ENCODE measurements at regions not wholly inside any gene's neighbourhood (a gene's known extent, or its start where the extent isn't known, plus 50 kb on each side); places are given as distances from the start of the nearest gene placed in this dataset.

GRCh38 chr4:13930155-13930554 lies 302.6 kb upstream of the BOD1L1 start:
- H3K4me1 Mint-ChIP-seq = no peaks in the 10 kb centered on the region
- ATAC-seq (replicated peaks) = no peak

GRCh38 chr4:13933191-13933590 lies 305.7 kb upstream of the BOD1L1 start:
- Mint-ChIP-seq H3K27ac (no peak overlapping the region), H3K36me3 (ENCODE audit: low read depth) (no peaks in the 10 kb centered on the region), H3K27me3 (peaks cover 8% of the 10 kb centered on the region), H3K4me3 (no peak overlapping the region), H3K4me1 (no peaks in the 10 kb centered on the region), H3K9me3 (no peaks in the 10 kb centered on the region)
- ATAC-seq (replicated peaks) = no peak

More at GRCh38 chr4:13930155-13930554, 302.6 kb upstream of the BOD1L1 start:
- H3K4me3 Mint-ChIP-seq = no peak overlapping the region
- H3K9me3 Mint-ChIP-seq = no peaks in the 10 kb centered on the region
- H3K27me3 Mint-ChIP-seq = peaks cover 8% of the 10 kb centered on the region
- no peaks in the 10 kb centered on the region for H3K36me3 Mint-ChIP-seq (ENCODE audit: low read depth)
- H3K27ac Mint-ChIP-seq = no peak overlapping the region

- H3K9me3 Mint-ChIP-seq = no peaks in the 10 kb centered on the region
- H3K27ac Mint-ChIP-seq = no peak overlapping the region
- H3K27me3 Mint-ChIP-seq = no peaks in the 10 kb centered on the region
- ATAC-seq (replicated peaks) = no peak
- no peaks in the 10 kb centered on the region for H3K4me1 Mint-ChIP-seq
- H3K36me3 Mint-ChIP-seq (ENCODE audit: low read depth) = no peaks in the 10 kb centered on the region
- no peak overlapping the region for H3K4me3 Mint-ChIP-seq
Measured at GRCh38 chr4:13938299-13938698, 310.8 kb upstream of the BOD1L1 start.

- Mint-ChIP-seq H3K27ac (no peak overlapping the region), H3K4me1 (no peaks in the 10 kb centered on the region), H3K9me3 (no peaks in the 10 kb centered on the region), H3K27me3 (no peaks in the 10 kb centered on the region), H3K4me3 (no peak overlapping the region), H3K36me3 (ENCODE audit: low read depth) (no peaks in the 10 kb centered on the region)
- ATAC-seq (replicated peaks) = no peak
Measured at GRCh38 chr4:13940921-13941320, 313.4 kb upstream of the BOD1L1 start.

- Mint-ChIP-seq H3K4me1 (no peaks in the 10 kb centered on the region), H3K9me3 (no peaks in the 10 kb centered on the region), H3K4me3 (no peak overlapping the region), H3K36me3 (ENCODE audit: low read depth) (no peaks in the 10 kb centered on the region), H3K27me3 (no peaks in the 10 kb centered on the region), H3K27ac (no peak overlapping the region)
- no peak for ATAC-seq (replicated peaks)
Measured at GRCh38 chr4:13942977-13943376, 315.5 kb upstream of the BOD1L1 start.

- no peaks in the 10 kb centered on the region for H3K9me3 Mint-ChIP-seq
- no peak overlapping the region for H3K4me3 Mint-ChIP-seq
- no peaks in the 10 kb centered on the region for H3K36me3 Mint-ChIP-seq (ENCODE audit: low read depth)
- H3K4me1 Mint-ChIP-seq = no peaks in the 10 kb centered on the region
- no peak for ATAC-seq (replicated peaks)
- no peaks in the 10 kb centered on the region for H3K27me3 Mint-ChIP-seq
- no peak overlapping the region for H3K27ac Mint-ChIP-seq
Measured at GRCh38 chr4:13944095-13944511, 316.6 kb upstream of the BOD1L1 start.

- Mint-ChIP-seq H3K4me3 (no peak overlapping the region), H3K4me1 (no peaks in the 10 kb centered on the region), H3K36me3 (ENCODE audit: low read depth) (no peaks in the 10 kb centered on the region), H3K27ac (no peak overlapping the region), H3K27me3 (no peaks in the 10 kb centered on the region), H3K9me3 (no peaks in the 10 kb centered on the region)
- no peak for ATAC-seq (replicated peaks)
Measured at GRCh38 chr4:13947921-13948320, 320.4 kb upstream of the BOD1L1 start.

- ATAC-seq (replicated peaks) = no peak
- no peaks in the 10 kb centered on the region for H3K4me1 Mint-ChIP-seq
Measured at GRCh38 chr4:13950491-13950890, 323.0 kb upstream of the BOD1L1 start.

GRCh38 chr4:13953083-13953482 lies 325.6 kb upstream of the BOD1L1 start:
- Mint-ChIP-seq H3K4me3 (no peak overlapping the region), H3K36me3 (ENCODE audit: low read depth) (no peaks in the 10 kb centered on the region), H3K27me3 (no peaks in the 10 kb centered on the region), H3K27ac (no peak overlapping the region), H3K4me1 (no peaks in the 10 kb centered on the region), H3K9me3 (no peaks in the 10 kb centered on the region)
- no peak for ATAC-seq (replicated peaks)

More at GRCh38 chr4:13950491-13950890, 323.0 kb upstream of the BOD1L1 start:
- Mint-ChIP-seq H3K36me3 (ENCODE audit: low read depth) (no peaks in the 10 kb centered on the region), H3K27me3 (no peaks in the 10 kb centered on the region), H3K4me3 (no peak overlapping the region), H3K9me3 (no peaks in the 10 kb centered on the region), H3K27ac (no peak overlapping the region)

GRCh38 chr4:13955551-13955950 lies 328.0 kb upstream of the BOD1L1 start:
- Mint-ChIP-seq H3K27ac (no peak overlapping the region), H3K4me1 (no peaks in the 10 kb centered on the region), H3K4me3 (no peak overlapping the region), H3K9me3 (no peaks in the 10 kb centered on the region), H3K36me3 (ENCODE audit: low read depth) (no peaks in the 10 kb centered on the region), H3K27me3 (no peaks in the 10 kb centered on the region)
- no peak for ATAC-seq (replicated peaks)

- H3K9me3 Mint-ChIP-seq = no peaks in the 10 kb centered on the region
- H3K27ac Mint-ChIP-seq = no peak overlapping the region
- no peaks in the 10 kb centered on the region for H3K27me3 Mint-ChIP-seq
- H3K4me3 Mint-ChIP-seq = no peak overlapping the region
- H3K4me1 Mint-ChIP-seq = no peaks in the 10 kb centered on the region
- no peaks in the 10 kb centered on the region for H3K36me3 Mint-ChIP-seq (ENCODE audit: low read depth)
- ATAC-seq (replicated peaks) = no peak
Measured at GRCh38 chr4:13956947-13957346, 329.4 kb upstream of the BOD1L1 start.

GRCh38 chr4:13957871-13958270 lies 330.3 kb upstream of the BOD1L1 start:
- H3K4me3 Mint-ChIP-seq = no peak overlapping the region
- no peaks in the 10 kb centered on the region for H3K27me3 Mint-ChIP-seq
- H3K4me1 Mint-ChIP-seq = no peaks in the 10 kb centered on the region
- no peaks in the 10 kb centered on the region for H3K36me3 Mint-ChIP-seq (ENCODE audit: low read depth)
- no peak for ATAC-seq (replicated peaks)
- H3K9me3 Mint-ChIP-seq = no peaks in the 10 kb centered on the region
- H3K27ac Mint-ChIP-seq = no peak overlapping the region

- H3K4me1 Mint-ChIP-seq = no peaks in the 10 kb centered on the region
- no peak overlapping the region for H3K4me3 Mint-ChIP-seq
Measured at GRCh38 chr4:13963601-13964000, 336.1 kb upstream of the BOD1L1 start.

GRCh38 chr4:13966231-13967195 lies 339.0 kb upstream of the BOD1L1 start:
- Mint-ChIP-seq H3K36me3 (ENCODE audit: low read depth) (no peaks in the 10 kb centered on the region), H3K27ac (no peak overlapping the region), H3K4me1 (no peaks in the 10 kb centered on the region), H3K4me3 (no peak overlapping the region), H3K9me3 (peaks cover 4% of the 10 kb centered on the region), H3K27me3 (peaks cover 4% of the 10 kb centered on the region)
- ATAC-seq (replicated peaks) = no peak

More at GRCh38 chr4:13963601-13964000, 336.1 kb upstream of the BOD1L1 start:
- Mint-ChIP-seq H3K36me3 (ENCODE audit: low read depth) (no peaks in the 10 kb centered on the region), H3K27me3 (peaks cover 4% of the 10 kb centered on the region), H3K27ac (no peak overlapping the region), H3K9me3 (peaks cover 4% of the 10 kb centered on the region)
- no peak for ATAC-seq (replicated peaks)

- no peak for ATAC-seq (replicated peaks)
- Mint-ChIP-seq H3K27ac (no peak overlapping the region), H3K36me3 (ENCODE audit: low read depth) (no peaks in the 10 kb centered on the region)
Measured at GRCh38 chr4:13968723-13969122, 341.2 kb upstream of the BOD1L1 start.

More at GRCh38 chr4:13968723-13969122, 341.2 kb upstream of the BOD1L1 start:
- Mint-ChIP-seq H3K4me3 (no peak overlapping the region), H3K9me3 (peaks cover 4% of the 10 kb centered on the region), H3K4me1 (no peaks in the 10 kb centered on the region), H3K27me3 (peaks cover 4% of the 10 kb centered on the region)

Measured in activated T-helper 17 cell treated with anti-CD3 and anti-CD28 coated beads, Interleukin-2, amount 50 U/mL, for 72 hours (primary cell).